Testis (tissue), 2 donors: ENCODE measurements at regions not wholly inside any gene's neighbourhood (a gene's known extent, or its start where the extent isn't known, plus 50 kb on each side); places are given as distances from the start of the nearest gene placed in this dataset.

Source experiments
- DNase-seq: peaks from one replicate; pipeline ENCODE4 v3.0.0-alpha.2; 2019
- H3K27ac ChIP-seq, 2 donors: fragments of 200-600 bp; sonication (generic); one replicate each; pipeline ENCODE4 v1.5.1; 2019
- H3K27me3 ChIP-seq: fragments of 200-600 bp; sonication (generic); one replicate; pipeline ENCODE4 v1.5.1; 2019
- H3K36me3 ChIP-seq: fragments of 200-600 bp; sonication (generic); one replicate; pipeline ENCODE4 v1.5.1; 2017; ENCODE audit warnings: low read depth; ENCODE audit errors: missing control alignments
- H3K4me1 ChIP-seq: fragments of 200-600 bp; sonication (generic); one replicate; pipeline ENCODE4 v1.5.1; 2019
- H3K4me3 ChIP-seq, 2 donors: fragments of 200-600 bp; sonication (generic); one replicate each; pipeline ENCODE4 v1.5.1; 2017 to 2019
- H3K9me3 ChIP-seq: fragments of 200-600 bp; sonication (generic); one replicate; pipeline ENCODE4 v1.5.1; 2017
- CTCF ChIP-seq, 3 experiments: fragments of 450-650 bp in 2 of 3; fragments of 200-600 bp in 1 of 3; sonication (generic) in 1 of 3; IDR thresholded peaks; one replicate each; pipeline ENCODE4 v1.5.1; 2016 to 2019; ENCODE audit warnings: antibody characterized with exemption in 3 of 3, mild to moderate bottlenecking in 2 of 3, moderate library complexity in 1 of 3
- POLR2A ChIP-seq: fragments of 450-650 bp; IDR thresholded peaks from one replicate; pipeline ENCODE4 v1.6.1; 2017; ENCODE audit warnings: antibody characterized with exemption, mild to moderate bottlenecking, moderate library complexity
- WGBS, 2 donors: methylation state at CpG; one replicate each; pipeline ENCODE4 v1.1.5; 2018; 5-methylcytosine and 5-hydroxymethylcytosine counted together
- intact Hi-C: fragments of 100-400 bp; cut with DNase I; formaldehyde crosslinking; loops from one replicate; pipeline ENCODE4 v1.15.1; 2023; ENCODE audit warnings: low total_unique reads
- microRNA-seq, 2 donors: library from miRNA; unstranded; fragments of <30 nt; microRNA quantifications; one replicate each; pipeline ENCODE4, GENCODE V29; 2016; ENCODE audit warnings: borderline number of aligned reads in 2 of 2, borderline replicate concordance in 1 of 2

GRCh38 chr5:82329393-82329792, 51.2 kb upstream of the RPS23 start:
- no peak for DNase-seq
- Histone ChIP-seq H3K36me3 (no peaks in the 10 kb centered on the region), H3K27me3 (no peaks in the 10 kb centered on the region), H3K4me3 (no peak overlapping the region), H3K9me3 (no peaks in the 10 kb centered on the region), H3K27ac (no peak overlapping the region), H3K4me1 (no peaks in the 10 kb centered on the region)
- 90 to 97% methylated on average over 6 of the region's 6 CpGs for WGBS, 2 donors
- no peak for TF ChIP-seq POLR2A
- TF ChIP-seq CTCF (IDR thresholded peaks at IDR 0.05) = no peak
- intact Hi-C loops = no loop called here

Small RNA genes in the stretch of these regions (microRNA-seq; reads per million reads assigned to microRNA genes)
- gene MIR3977 = 0 reads per million in 2 donors
